SK-MEL-5 (cell line): ENCODE measurements at regions not wholly inside any gene's neighbourhood (a gene's known extent, or its start where the extent isn't known, plus 50 kb on each side); places are given as distances from the start of the nearest gene placed in this dataset.

Experiments used
- DNase-seq: peaks from one replicate; pipeline ENCODE4 v3.0.0-alpha.2; 2016; ENCODE audit warnings: low read depth, low spot score
- in situ Hi-C: cut with HindIII; loops from 2 replicates; pipeline ENCODE4 v1.10.0; 2016; ENCODE audit warnings: low sequenced_read_pairs, high pct_unique_total_duplicates, low pct_unique_long_range_greater_than_20kb

- in situ Hi-C loops, result no loop called here
- no peak for DNase-seq
Measured at GRCh38 chr6:138714493-138714892, 59.1 kb upstream of the CCDC28A start.

- DNase-seq, result no peak
- in situ Hi-C loops, result no loop called here
Measured at GRCh38 chr6:138716013-138716412, 57.6 kb upstream of the CCDC28A start.

- in situ Hi-C loops, result no loop called here
Measured at GRCh38 chr6:138716971-138717665, 56.5 kb upstream of the CCDC28A start.

GRCh38 chr6:138719011-138719635 lies 54.4 kb upstream of the CCDC28A start:
- in situ Hi-C loops, result no loop called here
- DNase-seq, result peak; percentile 41

More at GRCh38 chr6:138716971-138717665, 56.5 kb upstream of the CCDC28A start:
- DNase-seq, result no peak

- in situ Hi-C loops, result no loop called here
- DNase-seq, result no peak
Measured at GRCh38 chr6:138719744-138720143, 53.8 kb upstream of the CCDC28A start.

- in situ Hi-C loops, result no loop called here
- peak; percentile 98 for DNase-seq
Measured at GRCh38 chr6:138722425-138723371, 50.9 kb upstream of the CCDC28A start.
